Right ventricle myocardium inferior (tissue), 1 donor: ENCODE measurements at regions not wholly inside any gene's neighbourhood (a gene's known extent, or its start where the extent isn't known, plus 50 kb on each side); places are given as distances from the start of the nearest gene placed in this dataset.

ENCODE experiments used
- ATAC-seq: fragments of 200-7000 bp; cut with Tn5 transposase; one replicate; pipeline ENCODE4 v1.9.1; 2020; ENCODE audit warnings: mild to moderate bottlenecking, moderate library complexity
- DNase-seq: peaks from one replicate; pipeline ENCODE4 v3.0.0; 2021; ENCODE audit errors: missing footprints
- intact Hi-C: fragments of 100-400 bp; cut with DNase I; formaldehyde crosslinking; loops from one replicate; pipeline ENCODE4 v1.11.0; 2022
- donor health status: DM: no; HTN: yes; CAD: no; lungs with severe emphysema.

DNA sequence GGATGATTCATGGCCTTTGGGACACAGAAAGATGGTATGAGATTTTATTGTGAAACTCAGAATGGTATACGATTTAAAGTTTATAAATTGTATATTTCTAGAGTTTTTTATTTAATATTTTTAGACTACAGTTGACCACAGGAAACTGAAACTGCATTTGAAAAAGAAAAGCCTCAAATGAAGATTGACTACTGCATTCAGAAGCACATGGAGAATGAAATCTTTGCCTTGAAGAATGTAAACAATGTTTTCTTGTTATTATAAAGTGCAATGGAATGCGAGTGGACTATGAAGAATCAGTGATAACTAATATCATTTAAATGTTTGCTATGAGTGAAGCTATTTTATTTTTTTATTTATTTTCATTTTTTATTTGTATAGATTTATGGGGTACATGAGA is 169.1 kb upstream of the CDH18 start:
- intact Hi-C loops: no loop called here
- no peak for DNase-seq
- no peak for ATAC-seq

DNA sequence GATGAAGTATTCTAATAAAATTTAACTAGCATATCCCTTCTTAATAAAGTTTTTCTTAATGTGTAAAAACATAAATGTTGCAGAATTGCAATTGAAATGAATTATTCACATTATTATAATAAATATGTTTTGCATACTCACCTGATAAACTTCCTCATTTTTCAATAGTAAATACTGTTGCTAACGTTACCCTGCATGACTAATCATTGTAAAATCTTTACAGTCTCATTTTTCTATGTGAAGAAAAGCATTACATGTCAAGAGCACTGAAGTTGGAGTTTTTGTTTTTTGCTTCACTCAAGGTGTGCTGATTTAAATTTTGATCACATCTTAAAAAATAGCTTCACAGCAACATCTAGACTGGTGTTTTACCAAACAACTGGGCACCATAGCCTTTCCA is 157.2 kb upstream of the CDH18 start:
- no peak for ATAC-seq
- intact Hi-C loops: no loop called here
- no peak for DNase-seq

- intact Hi-C loops: no loop called here
- DNase-seq (no peak), ATAC-seq (no peak)
Measured at GRCh38 chr5:20129501-20129900, 141.5 kb upstream of the CDH18 start.

- ATAC-seq: no peak
- intact Hi-C loops: no loop called here
- DNase-seq: no peak
Measured at GRCh38 chr5:20128343-20128742, 140.3 kb upstream of the CDH18 start.

DNA sequence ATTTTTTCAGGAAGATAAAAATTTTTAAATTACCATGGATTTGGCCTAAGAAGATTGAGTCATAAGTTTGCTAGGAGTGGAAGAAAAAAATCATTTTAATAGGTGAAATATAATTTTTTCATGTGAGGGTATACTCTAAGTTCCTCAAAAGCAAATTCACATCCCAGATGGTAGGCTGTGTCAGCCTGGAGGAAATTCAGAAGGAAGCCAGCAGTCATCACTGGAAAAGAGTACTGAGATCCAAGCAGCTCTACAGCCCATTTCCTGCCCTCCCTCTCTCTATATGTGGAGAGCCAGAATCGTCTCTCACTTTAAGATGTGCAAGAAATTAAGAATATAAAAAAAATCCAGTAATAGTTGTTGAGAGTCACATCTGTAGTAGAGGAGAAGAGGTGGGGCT is 126.5 kb upstream of the CDH18 start:
- no peak for DNase-seq
- intact Hi-C loops: no loop called here
- ATAC-seq: no peak

DNA sequence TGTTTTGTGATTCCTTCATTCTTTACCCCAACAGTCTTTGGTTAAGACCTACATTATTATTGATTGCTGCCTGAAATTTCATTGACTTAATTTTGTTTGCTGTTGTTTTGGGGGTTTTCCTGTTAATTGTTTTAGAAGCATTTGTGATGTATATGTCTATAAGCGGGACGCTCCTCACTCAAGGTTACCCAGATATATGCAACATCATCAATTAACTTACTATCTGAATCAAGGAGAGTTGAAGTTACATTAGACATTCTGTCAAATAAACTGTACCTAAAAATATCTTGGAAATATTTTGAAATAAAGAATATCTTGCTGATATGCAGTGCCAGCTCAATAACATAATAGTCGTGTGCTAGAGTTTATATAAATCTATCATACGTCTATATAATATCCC is 125.9 kb upstream of the CDH18 start:
- intact Hi-C loops: no loop called here
- ATAC-seq (no peak), DNase-seq (no peak)

- DNase-seq (no peak), ATAC-seq (no peak)
- intact Hi-C loops: no loop called here
Measured at GRCh38 chr5:20113031-20113715, 125.2 kb upstream of the CDH18 start.

GRCh38 chr5:20109326-20109725 is 121.3 kb upstream of the CDH18 start:
- intact Hi-C loops: no loop called here
- no peak for DNase-seq
- ATAC-seq: no peak

DNA sequence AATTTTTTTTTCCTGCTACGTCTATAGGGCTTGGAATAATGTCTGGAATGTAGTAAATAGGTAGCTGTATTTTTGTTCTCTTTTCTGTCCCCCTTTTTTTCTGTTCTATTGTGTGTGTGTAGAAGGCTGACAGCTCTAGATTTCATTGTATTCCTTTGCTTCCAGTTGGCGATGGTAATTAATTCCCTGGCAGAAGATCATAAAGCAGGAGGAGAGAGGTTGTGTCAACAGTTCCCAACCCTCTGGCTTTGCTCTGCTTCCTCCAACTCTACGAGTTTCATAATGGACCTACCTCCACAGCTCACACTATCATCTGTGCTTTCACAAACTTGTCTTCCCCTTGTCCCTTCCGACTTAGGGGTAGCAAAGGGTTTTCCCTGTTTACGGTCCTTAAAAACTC is 117.9 kb upstream of the CDH18 start:
- DNase-seq (no peak), ATAC-seq (no peak)
- intact Hi-C loops: no loop called here

DNA sequence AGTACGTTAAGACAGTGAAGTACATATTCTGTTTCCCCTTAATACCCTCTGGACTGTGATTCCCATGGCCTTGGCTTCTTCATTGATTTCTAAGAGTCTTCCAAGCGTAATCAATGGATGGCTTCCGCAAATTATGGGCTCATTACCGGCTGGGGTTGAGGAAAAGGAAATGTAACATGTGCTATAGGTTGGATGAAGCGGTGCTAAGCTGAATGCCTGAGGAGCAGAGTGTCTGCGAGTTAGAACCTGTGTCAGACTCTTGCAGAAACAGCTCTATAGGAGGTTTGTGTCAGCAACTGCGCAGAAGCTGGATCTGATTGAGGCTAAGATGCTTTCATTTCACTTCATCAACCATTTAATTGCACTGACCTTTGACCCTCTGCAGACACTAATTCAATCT is 114.3 kb upstream of the CDH18 start:
- ATAC-seq (no peak), DNase-seq (no peak)
- intact Hi-C loops: no loop called here

DNA sequence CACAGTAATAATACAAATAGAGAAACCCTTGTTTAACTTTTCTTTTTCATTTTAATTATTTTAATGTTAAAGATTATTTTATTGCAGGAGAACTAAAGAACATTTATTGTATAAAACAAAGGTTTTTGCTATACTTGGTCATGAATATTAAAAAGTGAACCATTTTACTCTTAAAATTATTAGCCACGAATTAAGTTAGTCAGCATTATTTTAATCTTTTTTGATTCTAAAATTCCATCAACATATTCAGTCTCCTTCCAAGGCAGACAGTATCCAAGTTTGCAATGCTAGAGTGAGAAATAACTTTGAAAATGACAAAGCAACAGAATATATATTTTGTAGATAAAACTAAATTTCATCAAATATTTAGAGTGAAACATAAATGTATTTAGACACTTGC is 110.7 kb upstream of the CDH18 start:
- DNase-seq (no peak), ATAC-seq (no peak)
- intact Hi-C loops: no loop called here

DNA sequence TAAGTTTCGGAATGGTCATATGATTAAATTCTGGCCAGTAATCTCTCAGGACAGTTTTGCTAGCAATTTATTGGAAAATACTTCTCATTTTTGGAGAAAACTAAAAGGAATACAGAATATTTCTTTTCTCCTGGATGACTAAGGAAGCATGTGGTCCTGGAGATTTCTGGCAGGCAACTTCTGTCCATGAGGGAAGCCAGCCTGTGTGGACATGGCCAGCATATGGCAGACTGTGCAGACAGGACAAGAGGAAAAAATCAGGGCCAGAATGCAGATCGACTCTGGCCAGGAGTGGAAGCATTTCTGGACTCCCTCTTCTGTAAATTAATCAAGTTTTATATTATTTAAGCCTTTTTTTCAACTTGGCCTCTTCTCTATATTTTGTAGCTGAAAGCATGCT is 100.4 kb upstream of the CDH18 start:
- intact Hi-C loops: no loop called here
- no peak for ATAC-seq
- DNase-seq: no peak

GRCh38 chr5:20087299-20087698 is 99.3 kb upstream of the CDH18 start:
- DNase-seq (no peak), ATAC-seq (no peak)
- intact Hi-C loops: no loop called here

GRCh38 chr5:20077186-20077585 is 89.2 kb upstream of the CDH18 start:
- ATAC-seq: no peak
- DNase-seq: no peak
- intact Hi-C loops: no loop called here

DNA sequence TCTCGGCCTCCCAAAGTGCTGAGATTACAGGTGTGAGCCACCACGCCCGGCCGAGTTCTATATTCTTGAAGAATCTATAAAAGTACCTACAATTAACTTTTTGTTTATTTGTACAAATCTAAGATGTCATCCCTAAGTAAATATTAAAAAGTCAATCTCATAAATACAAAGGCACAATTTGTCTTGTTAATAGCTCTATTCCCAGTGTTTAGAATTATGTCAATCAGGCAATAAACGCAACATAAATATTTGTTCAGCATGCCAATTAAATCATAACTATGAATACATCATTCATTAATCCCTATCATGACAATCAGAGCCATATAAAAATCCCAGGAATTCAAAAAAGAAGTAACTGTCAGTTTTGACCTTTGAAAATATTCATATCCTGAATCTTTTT is 68.9 kb upstream of the CDH18 start:
- ATAC-seq (no peak), DNase-seq (no peak)
- intact Hi-C loops: no loop called here

GRCh38 chr5:20055301-20055700 is 67.3 kb upstream of the CDH18 start:
- intact Hi-C loops: no loop called here
- ATAC-seq: no peak
- no peak for DNase-seq

- intact Hi-C loops: no loop called here
- ATAC-seq (no peak), DNase-seq (no peak)
Measured at GRCh38 chr5:20050262-20050661, 62.3 kb upstream of the CDH18 start.

- DNase-seq: no peak
- intact Hi-C loops: no loop called here
- no peak for ATAC-seq
Measured at GRCh38 chr5:20044460-20044859, 56.5 kb upstream of the CDH18 start.

DNA sequence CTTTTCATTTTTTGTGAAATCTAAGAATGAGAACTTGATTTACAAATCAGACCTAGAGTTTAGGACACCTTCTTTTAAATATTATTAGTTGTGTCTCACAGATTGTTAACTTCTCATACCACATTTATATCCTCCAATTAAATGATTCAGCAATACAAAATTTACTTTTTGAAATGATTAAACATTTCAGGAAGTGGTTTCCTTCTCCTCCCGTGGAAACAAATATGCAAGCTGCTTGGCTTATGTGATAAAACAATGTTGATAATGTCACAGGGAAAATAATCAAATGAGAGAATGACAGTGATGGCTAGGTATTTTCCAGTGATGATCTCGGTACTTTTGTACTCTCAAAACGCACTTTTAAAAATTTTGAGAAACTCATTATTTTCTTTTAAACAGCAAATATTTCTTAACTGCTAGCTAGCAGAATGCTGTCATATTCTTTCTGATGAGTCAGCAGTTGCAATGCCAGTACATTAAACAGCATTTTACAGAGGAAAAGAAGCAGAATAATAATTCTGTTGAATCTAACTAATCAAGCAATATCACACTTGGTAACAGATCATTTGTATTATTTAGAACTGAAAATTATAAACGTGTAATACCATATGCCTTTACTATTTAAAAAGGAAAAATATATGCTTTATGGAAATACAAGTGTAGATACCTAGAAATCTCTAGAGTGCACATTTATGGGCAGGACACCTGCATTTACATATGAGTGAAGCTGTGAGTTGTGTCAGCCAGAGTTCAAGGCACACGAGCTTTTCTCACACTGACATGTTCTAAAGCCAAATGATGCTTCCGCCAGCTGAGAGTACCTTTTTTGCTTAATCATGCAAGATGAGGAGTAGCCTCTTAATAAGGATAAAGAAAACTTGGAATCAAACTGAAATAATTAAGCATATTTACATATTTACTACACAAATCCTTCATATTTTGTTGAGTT is 53.6 kb upstream of the CDH18 start:
- DNase-seq: no peak
- intact Hi-C loops: no loop called here
- no peak for ATAC-seq

GRCh38 chr5:20040901-20041300 is 52.9 kb upstream of the CDH18 start:
- intact Hi-C loops: no loop called here
- ATAC-seq: no peak
- no peak for DNase-seq
